ENCODE measurements at regions not wholly inside any gene's neighbourhood (a gene's known extent, or its start where the extent isn't known, plus 50 kb on each side); places are given as distances from the start of the nearest gene placed in this dataset.

- intact Hi-C loops (cut with DNase I; ENCODE audit: low total_unique reads), result no loop called here
- no peaks in the 10 kb centered on the region for H3K27me3 ChIP-seq
- H3K4me1 ChIP-seq, result peaks cover 0 to 32% (median 7%) of the 10 kb centered on the region in 4 donors
- no peaks in the 10 kb centered on the region for H3K36me3 ChIP-seq
- no peak overlapping the region for H3K4me3 ChIP-seq
- TF ChIP-seq, protein P1, sequence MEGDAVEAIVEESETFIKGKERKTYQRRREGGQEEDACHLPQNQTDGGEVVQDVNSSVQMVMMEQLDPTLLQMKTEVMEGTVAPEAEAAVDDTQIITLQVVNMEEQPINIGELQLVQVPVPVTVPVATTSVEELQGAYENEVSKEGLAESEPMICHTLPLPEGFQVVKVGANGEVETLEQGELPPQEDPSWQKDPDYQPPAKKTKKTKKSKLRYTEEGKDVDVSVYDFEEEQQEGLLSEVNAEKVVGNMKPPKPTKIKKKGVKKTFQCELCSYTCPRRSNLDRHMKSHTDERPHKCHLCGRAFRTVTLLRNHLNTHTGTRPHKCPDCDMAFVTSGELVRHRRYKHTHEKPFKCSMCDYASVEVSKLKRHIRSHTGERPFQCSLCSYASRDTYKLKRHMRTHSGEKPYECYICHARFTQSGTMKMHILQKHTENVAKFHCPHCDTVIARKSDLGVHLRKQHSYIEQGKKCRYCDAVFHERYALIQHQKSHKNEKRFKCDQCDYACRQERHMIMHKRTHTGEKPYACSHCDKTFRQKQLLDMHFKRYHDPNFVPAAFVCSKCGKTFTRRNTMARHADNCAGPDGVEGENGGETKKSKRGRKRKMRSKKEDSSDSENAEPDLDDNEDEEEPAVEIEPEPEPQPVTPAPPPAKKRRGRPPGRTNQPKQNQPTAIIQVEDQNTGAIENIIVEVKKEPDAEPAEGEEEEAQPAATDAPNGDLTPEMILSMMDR (IDR thresholded peaks at IDR 0.05), result no peak
- no peaks in the 10 kb centered on the region for H3K9me3 ChIP-seq
- no peak overlapping the region for H3K27ac ChIP-seq
- no peak for DNase-seq
Observed at GRCh38 chr4:137312257-137312656, 220.0 kb downstream of the PCDH18 start.

GRCh38 chr4:137310593-137311490 lies 221.5 kb downstream of the PCDH18 start:
- Histone ChIP-seq H3K4me1 (peaks cover 0 to 43% (median 14%) of the 10 kb centered on the region in 4 donors), H3K9me3 (no peaks in the 10 kb centered on the region), H3K36me3 (no peaks in the 10 kb centered on the region), H3K4me3 (no peak overlapping the region), H3K27me3 (no peaks in the 10 kb centered on the region), H3K27ac (peak overlapping the region; percentile 23 to 35)
- no peak for DNase-seq
- TF ChIP-seq, protein P1 (IDR thresholded peaks at IDR 0.05), result no peak
- intact Hi-C loops (cut with DNase I; ENCODE audit: low total_unique reads), result no loop called here

GRCh38 chr4:137310166-137310565 lies 222.1 kb downstream of the PCDH18 start:
- Histone ChIP-seq H3K36me3 (no peaks in the 10 kb centered on the region), H3K27me3 (no peaks in the 10 kb centered on the region), H3K4me3 (no peak overlapping the region), H3K27ac (peak overlapping the region; percentile 23 to 35), H3K9me3 (no peaks in the 10 kb centered on the region), H3K4me1 (peaks cover 0 to 43% (median 14%) of the 10 kb centered on the region in 4 donors)
- intact Hi-C loops (cut with DNase I; ENCODE audit: low total_unique reads), result no loop called here
- TF ChIP-seq, protein P1 (IDR thresholded peaks at IDR 0.05), result no peak
- DNase-seq, result no peak

GRCh38 chr4:137309424-137309823 lies 222.9 kb downstream of the PCDH18 start:
- intact Hi-C loops (cut with DNase I; ENCODE audit: low total_unique reads), result no loop called here
- Histone ChIP-seq H3K9me3 (no peaks in the 10 kb centered on the region), H3K27ac (peak overlapping the region in 1 of 2 donors; percentile 35), H3K4me1 (peaks cover 0 to 43% (median 14%) of the 10 kb centered on the region in 4 donors), H3K4me3 (no peak overlapping the region), H3K27me3 (no peaks in the 10 kb centered on the region), H3K36me3 (no peaks in the 10 kb centered on the region)
- TF ChIP-seq, protein P1 (IDR thresholded peaks at IDR 0.05), result no peak
- DNase-seq, result no peak

GRCh38 chr4:137307806-137308205 lies 224.5 kb downstream of the PCDH18 start:
- Histone ChIP-seq H3K9me3 (no peaks in the 10 kb centered on the region), H3K36me3 (no peaks in the 10 kb centered on the region), H3K27ac (peak overlapping the region; percentile 8 to 34), H3K4me3 (no peak overlapping the region), H3K27me3 (no peaks in the 10 kb centered on the region), H3K4me1 (peaks cover 0 to 43% (median 14%) of the 10 kb centered on the region in 4 donors)
- peak; percentile 36 to 61 for DNase-seq
- TF ChIP-seq, protein P1 (IDR thresholded peaks at IDR 0.05), result no peak
- intact Hi-C loops (cut with DNase I; ENCODE audit: low total_unique reads), result no loop called here

Data from tibial artery (tissue), 4 donors.